HG03442 (cell line): ENCODE measurements at regions not wholly inside any gene's neighbourhood (a gene's known extent, or its start where the extent isn't known, plus 50 kb on each side); places are given as distances from the start of the nearest gene placed in this dataset.
"Not testable (repeated sequence)": the region's sequence is repeated elsewhere in the genome, so short reads cannot be mapped to it uniquely, and the experiment has no call there.

Experiments used
- ATAC-seq: cut with Tn5 transposase; IDR thresholded peaks from one replicate; pipeline ENCODE4 v1.9.1; 2021; ENCODE audit warnings: mild to moderate bottlenecking, moderate library complexity; ENCODE audit not compliant: unreplicated experiment

DNA sequence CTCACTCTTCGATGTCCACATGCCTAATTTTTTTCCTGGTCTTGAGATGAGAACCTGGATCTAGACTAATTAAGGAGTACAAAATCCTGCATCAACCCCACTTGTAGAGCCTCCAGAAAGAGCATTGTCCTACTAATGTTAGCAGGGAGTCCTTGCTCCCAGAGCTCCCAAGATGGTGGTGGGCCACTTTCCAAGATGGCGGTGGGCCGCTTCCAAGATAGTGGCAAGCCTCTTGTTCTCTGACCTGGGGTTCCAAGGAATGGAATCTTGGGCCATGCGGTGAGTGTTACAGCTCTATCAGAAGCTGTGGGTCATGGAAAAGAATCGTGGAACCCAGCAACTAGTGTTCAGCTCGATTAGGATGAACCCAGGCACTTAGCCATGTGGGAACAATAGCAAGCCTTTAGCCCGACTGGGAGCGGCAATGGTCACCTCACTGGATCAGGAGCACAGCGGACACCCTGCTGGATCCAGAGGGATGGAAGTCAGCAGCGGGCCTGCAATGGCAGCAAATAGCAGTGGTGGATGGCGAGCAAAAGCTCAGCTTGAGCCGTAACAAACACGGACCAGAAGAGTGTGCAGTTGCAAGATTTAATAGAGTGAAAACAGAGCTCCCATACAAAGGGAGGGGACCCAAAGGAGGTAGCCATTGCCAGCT lies 1997.5 kb upstream of the RAG2 start:
- not testable (repeated sequence) for ATAC-seq

GRCh38 chr11:38594895-38595294 lies 1996.9 kb upstream of the RAG2 start:
- no peak for ATAC-seq

- ATAC-seq: no peak
Measured at GRCh38 chr11:38593649-38594048, 1995.6 kb upstream of the RAG2 start.

GRCh38 chr11:38582756-38583155 lies 1984.7 kb upstream of the RAG2 start:
- no peak for ATAC-seq

GRCh38 chr11:38582151-38582550 lies 1984.1 kb upstream of the RAG2 start:
- ATAC-seq: no peak

DNA sequence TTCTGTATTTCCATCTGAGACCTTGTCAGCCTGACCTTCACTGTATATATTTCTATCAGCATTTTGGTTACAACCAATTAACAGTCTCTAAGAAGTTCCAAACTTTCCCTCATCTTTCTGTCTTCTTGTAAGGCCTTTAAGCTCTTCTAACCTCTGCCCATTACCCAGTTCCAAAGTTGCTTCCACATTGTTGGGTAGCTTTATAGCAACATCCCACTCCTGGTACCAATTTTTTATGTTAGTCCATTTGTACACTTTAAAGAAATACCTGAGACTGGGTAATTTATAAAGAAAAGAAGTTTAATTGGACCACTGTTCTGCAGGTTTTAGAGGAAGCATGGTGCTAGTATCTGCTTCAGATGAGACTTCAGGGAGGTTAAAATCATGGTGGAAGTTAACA lies 1979.7 kb upstream of the RAG2 start:
- no peak for ATAC-seq

DNA sequence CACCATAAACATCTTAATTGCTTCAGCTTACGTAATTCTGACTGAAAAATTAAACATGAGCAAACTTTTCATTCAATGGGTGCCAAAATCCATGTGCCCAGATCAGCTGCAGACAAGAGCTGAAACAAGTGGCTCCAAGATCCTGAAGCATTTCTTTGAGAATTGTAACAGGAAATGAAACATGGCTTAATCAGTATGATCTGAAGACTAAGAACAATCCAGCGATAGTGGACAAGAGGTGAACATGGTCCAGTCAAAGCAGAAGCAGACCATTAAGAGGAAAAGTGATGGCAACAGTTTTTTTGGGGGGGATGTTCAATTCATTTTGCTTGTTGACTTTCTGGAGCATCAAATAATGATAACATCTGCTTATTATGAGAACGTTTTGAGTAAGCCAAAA lies 1964.5 kb upstream of the RAG2 start:
- no peak for ATAC-seq

DNA sequence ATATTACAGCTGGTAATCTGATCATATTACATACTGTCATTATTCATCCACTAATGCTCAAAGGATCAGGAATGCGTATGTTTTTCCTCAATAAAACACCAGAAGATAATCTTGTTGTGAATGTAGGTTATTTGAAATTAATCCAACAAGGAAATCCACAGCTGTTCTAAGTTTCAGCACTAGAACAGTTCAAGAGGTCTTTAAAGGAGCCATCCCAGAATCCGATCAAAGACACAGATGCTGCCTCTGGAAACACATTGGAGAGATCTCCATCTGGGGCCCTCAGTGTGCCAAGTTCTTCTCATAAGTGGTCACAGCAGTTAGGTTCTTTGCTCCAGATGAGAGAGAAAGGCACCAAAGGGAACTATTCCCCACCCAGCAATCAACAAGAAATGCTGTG lies 1955.1 kb upstream of the RAG2 start:
- no peak for ATAC-seq

DNA sequence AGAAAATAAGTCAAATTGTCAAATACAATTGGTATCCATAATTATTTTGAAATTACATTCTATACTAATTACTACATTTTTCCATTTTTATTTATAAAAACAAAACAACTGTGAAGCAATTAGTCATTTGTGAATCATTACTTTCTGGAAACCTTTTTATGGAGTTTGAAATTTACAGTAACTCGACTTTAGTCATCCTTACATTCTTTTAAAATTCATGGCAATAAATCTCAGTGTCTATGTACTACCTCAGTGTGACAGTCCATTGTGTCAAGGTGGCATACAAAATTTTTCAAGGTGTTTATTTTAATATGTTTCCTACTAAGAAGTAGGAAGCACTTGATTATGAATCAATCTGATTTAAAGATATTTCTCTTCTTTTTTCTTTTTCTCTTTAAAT lies 1949.4 kb upstream of the RAG2 start:
- ATAC-seq: no peak

DNA sequence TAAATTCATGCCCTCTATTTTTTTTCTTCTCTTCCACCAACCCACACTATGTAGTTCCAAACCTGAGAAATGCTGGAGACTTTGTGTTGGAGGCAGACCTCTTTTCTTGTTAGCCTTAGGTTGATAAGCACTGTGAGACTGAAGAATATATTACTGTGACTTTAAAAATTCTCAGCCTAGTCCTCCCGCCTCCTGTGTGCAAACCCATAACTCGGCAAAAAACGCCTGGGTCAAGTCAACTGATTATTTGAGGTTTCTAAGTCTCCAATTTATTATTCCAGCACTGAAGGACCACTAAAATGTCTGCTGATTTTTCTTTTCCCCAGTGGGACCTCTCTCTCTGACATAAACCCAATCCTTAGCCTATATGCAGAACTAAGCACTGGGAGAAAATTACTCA lies 1946.0 kb upstream of the RAG2 start:
- ATAC-seq: no peak

GRCh38 chr11:38543311-38543710 lies 1945.3 kb upstream of the RAG2 start:
- ATAC-seq: no peak

DNA sequence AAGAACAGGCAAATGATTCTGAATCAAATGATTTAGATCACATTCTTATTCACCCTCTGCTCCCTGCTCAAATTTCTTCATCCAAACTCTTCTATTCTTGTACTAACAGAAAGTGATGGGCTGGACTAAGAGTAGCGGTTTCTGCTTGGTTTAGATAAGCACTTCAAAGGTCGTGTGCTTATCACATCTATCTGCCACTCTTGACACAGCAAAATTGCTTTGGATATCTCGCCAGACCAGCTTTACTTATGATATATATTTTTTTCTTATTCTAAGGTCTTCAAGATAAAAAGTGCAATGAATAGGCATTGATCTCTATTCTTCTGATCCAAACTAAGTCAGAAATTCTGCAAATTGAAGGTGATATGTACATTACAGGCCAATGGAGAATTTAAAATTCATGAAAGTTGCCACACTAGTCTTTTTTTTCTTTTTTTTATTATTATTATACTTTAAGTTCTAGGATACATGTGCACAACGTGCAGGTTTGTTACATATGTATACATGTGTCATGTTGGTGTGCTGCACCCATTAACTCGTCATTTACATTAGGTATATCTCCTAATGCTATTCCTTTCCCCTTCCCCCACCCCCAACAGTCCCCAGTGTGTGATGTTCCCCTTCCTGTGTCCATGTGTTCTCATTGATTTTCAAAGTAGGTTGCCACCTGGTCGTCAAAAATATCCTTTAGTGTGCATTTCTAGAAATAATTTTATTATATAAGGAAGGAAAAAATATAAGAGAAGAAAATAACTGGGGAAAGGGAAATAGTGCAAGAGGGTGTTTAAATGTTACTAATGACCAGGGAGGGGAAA lies 1941.0 kb upstream of the RAG2 start:
- ATAC-seq: no peak

- ATAC-seq: no peak
Measured at GRCh38 chr11:38530226-38530625, 1932.2 kb upstream of the RAG2 start.

- no peak for ATAC-seq
Measured at GRCh38 chr11:38524945-38525344, 1926.9 kb upstream of the RAG2 start.

GRCh38 chr11:38517991-38518390 lies 1920.0 kb upstream of the RAG2 start:
- ATAC-seq: no peak

- ATAC-seq: not testable (repeated sequence)
Measured at GRCh38 chr11:38512830-38513229, 1914.8 kb upstream of the RAG2 start.

- ATAC-seq: no peak
Measured at GRCh38 chr11:38510041-38510440, 1912.0 kb upstream of the RAG2 start.

DNA sequence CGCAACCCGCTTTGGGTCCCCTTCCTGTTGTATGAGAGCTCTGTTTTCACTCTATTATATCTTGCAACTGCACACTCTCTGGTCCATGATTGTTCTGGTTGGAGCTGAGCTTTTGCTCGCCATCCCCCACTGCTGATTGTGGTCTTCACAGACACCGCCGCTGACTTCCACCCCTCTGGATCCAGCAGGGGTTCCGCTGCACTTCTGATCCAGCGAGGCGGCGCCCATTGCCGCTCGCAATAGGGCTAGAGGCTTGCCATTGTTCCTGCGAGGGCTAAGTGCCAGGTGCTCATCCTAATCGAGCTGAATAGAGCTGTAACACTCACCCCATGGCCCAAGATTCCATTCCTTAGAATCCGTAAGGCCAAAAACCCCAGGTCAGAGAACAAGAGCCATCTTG lies 1905.8 kb upstream of the RAG2 start:
- ATAC-seq: no peak

- no peak for ATAC-seq
Measured at GRCh38 chr11:38498721-38499120, 1900.7 kb upstream of the RAG2 start.

- no peak for ATAC-seq
Measured at GRCh38 chr11:38491986-38492385, 1894.0 kb upstream of the RAG2 start.

GRCh38 chr11:38481391-38481790 lies 1883.4 kb upstream of the RAG2 start:
- no peak for ATAC-seq

GRCh38 chr11:38476808-38477575 lies 1879.0 kb upstream of the RAG2 start:
- ATAC-seq: no peak
